PC-3 (cell line): ENCODE measurements at regions not wholly inside any gene's neighbourhood (a gene's known extent, or its start where the extent isn't known, plus 50 kb on each side); places are given as distances from the start of the nearest gene placed in this dataset.
"Not testable (repeated sequence)": the region's sequence is repeated elsewhere in the genome, so short reads cannot be mapped to it uniquely, and the experiment has no call there.

Source experiments
- CTCF ChIP-seq: fragments of 300-600 bp; sonication (generic); conservative IDR thresholded peaks from 2 replicates; pipeline ENCODE4 v1.5.1; 2017; ENCODE audit warnings: antibody characterized with exemption, low read depth, mild to moderate bottlenecking, low read length
- EZH2phosphoT487 ChIP-seq: fragments of 300-600 bp; sonication (generic); IDR thresholded peaks from 2 replicates; pipeline ENCODE4 v1.6.1; 2018; ENCODE audit warnings: mild to moderate bottlenecking, antibody characterized with exemption, low read length, borderline replicate concordance

GRCh38 chrX:559282-559681, 71.3 kb upstream of the SHOX start:
- not testable (repeated sequence) for TF ChIP-seq CTCF, EZH2phosphoT487
